ENCODE measurements at regions not wholly inside any gene's neighbourhood (a gene's known extent, or its start where the extent isn't known, plus 50 kb on each side); places are given as distances from the start of the nearest gene placed in this dataset.

DNA sequence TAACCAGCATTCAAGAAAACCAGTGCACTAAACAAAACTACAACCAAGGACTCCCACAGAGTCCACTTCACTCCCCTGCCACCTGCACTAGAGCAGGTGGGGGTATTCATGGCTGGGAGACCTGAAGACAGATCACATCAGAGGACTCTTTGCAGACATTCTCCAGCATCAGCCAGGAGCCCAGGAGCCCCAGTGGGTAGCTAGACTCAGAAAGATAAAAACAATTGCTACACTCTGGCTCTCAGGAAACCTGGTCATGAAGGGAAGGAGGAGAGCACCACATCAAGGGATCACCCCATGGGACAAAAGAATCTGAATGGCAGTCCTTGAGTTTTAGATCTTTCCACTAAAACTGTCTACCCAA, 472.1 kb downstream of the PLPP3 start:
- no peak for TF ChIP-seq POLR2A (IDR thresholded peaks at IDR 0.05)
- TF ChIP-seq, protein P1, sequence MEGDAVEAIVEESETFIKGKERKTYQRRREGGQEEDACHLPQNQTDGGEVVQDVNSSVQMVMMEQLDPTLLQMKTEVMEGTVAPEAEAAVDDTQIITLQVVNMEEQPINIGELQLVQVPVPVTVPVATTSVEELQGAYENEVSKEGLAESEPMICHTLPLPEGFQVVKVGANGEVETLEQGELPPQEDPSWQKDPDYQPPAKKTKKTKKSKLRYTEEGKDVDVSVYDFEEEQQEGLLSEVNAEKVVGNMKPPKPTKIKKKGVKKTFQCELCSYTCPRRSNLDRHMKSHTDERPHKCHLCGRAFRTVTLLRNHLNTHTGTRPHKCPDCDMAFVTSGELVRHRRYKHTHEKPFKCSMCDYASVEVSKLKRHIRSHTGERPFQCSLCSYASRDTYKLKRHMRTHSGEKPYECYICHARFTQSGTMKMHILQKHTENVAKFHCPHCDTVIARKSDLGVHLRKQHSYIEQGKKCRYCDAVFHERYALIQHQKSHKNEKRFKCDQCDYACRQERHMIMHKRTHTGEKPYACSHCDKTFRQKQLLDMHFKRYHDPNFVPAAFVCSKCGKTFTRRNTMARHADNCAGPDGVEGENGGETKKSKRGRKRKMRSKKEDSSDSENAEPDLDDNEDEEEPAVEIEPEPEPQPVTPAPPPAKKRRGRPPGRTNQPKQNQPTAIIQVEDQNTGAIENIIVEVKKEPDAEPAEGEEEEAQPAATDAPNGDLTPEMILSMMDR (IDR thresholded peaks at IDR 0.05): no peak
- intact Hi-C loops (cut with DNase I): no loop called here
- Histone ChIP-seq H3K9me3 (peaks cover 0 to 2% (median 0%) of the 10 kb centered on the region in 3 donors), H3K4me1 (no peaks in the 10 kb centered on the region), H3K4me3 (no peak overlapping the region), H3K36me3 (replicated peaks in 1 of 2; ENCODE audit: insufficient read depth in 1 of 2, low read depth in 2 of 2) (no peaks in the 10 kb centered on the region), H3K27me3 (no peaks in the 10 kb centered on the region), H3K27ac (no peak overlapping the region)
- no peak for ATAC-seq
- no peak for DNase-seq

DNA sequence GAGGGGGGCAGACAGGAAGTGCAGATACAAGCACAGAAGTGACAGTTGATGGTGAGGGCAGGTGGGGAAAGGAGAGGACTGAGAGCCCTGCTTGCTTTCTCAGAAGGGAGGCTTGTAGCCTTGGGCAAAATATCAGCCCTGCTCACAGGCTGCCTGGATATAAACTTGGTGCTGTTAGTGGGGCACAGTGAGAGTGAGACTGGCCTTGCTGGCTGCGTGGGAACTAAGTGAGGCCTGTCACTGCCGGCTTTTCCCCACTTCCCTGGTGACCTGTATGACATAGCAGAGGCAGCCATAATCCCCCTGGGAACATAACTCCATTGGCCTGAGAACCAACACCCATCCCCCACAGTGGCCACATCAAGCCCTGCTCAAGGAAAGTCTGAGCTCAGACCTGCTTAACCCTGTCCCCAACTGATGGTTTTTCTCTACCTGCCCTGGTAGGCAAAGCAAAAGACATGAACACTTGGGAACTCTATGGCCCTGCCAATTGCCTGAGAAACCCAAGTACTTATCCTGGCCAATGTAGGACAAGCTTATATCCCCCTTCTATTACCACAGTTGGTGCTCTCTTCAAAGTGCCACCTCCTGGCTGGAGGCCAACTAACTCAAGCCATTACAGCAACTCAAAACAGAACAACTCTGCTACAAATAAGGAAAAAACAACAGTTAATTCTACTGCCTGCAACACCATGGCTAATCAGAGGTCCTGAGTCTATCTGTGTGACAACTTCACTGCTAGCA, 472.7 kb downstream of the PLPP3 start:
- Histone ChIP-seq H3K27me3 (no peaks in the 10 kb centered on the region), H3K4me3 (no peak overlapping the region), H3K9me3 (no peaks in the 10 kb centered on the region), H3K4me1 (no peaks in the 10 kb centered on the region), H3K36me3 (replicated peaks in 1 of 2; ENCODE audit: insufficient read depth in 1 of 2, low read depth in 2 of 2) (no peaks in the 10 kb centered on the region), H3K27ac (no peak overlapping the region)
- 86 to 93% methylated on average over 2 of the region's 2 CpGs for WGBS, 2 donors
- intact Hi-C loops (cut with DNase I): no loop called here
- no peak for TF ChIP-seq POLR2A (IDR thresholded peaks at IDR 0.05)
- TF ChIP-seq, protein P1 (IDR thresholded peaks at IDR 0.05): no peak
- ATAC-seq: no peak
- no peak for DNase-seq

DNA sequence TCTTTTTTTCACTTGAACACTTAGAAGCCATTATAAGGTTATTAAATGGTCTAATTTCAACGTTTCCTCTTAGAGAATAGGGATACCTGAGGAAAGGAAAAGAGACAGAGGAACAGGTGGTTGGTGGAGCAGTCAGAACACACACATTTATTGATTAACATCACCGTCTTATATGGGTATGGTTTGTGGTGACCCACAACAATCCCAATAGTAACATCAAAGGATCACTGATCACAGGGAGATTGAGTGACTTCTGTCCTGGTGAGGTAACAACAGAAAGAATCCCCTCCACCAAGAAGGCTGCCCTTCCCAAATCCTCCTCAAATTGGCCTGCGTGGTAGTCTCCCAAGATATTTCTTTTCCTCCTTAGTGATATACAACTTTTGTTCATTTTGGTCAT, 474.0 kb downstream of the PLPP3 start:
- ATAC-seq (no peak), DNase-seq (no peak)
- intact Hi-C loops (cut with DNase I): no loop called here
- Histone ChIP-seq H3K4me3 (no peak overlapping the region), H3K9me3 (no peaks in the 10 kb centered on the region), H3K27ac (no peak overlapping the region), H3K36me3 (replicated peaks in 1 of 2; ENCODE audit: insufficient read depth in 1 of 2, low read depth in 2 of 2) (no peaks in the 10 kb centered on the region), H3K4me1 (no peaks in the 10 kb centered on the region), H3K27me3 (no peaks in the 10 kb centered on the region)
- no peak for TF ChIP-seq POLR2A (IDR thresholded peaks at IDR 0.05)
- TF ChIP-seq, protein P1 (IDR thresholded peaks at IDR 0.05): no peak
- WGBS, 2 donors: 66 to 74% methylated on average over 3 of the region's 3 CpGs

DNA sequence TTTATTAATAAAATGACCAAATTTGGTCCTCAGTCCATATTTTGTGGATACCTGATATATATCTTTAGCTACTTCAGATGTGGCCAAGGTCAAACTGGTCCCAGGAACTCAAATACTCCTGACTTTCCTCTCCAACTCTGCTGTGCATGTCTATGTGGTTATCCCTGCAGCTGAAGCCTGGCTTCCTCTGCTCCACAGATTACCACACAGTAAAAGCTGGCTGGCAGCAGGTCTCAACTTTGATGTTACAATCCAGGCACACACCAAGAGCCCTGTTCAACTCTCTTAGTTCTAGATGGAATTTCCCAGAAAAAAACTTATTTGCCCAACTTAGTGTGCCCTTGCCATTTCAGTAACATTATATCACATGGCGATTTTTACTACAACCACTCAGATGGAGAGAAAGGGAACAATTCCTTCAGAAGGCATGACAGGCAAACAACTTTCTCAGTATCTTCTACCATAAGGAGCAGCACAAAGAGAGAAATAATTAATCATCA, 479.5 kb downstream of the PLPP3 start:
- DNase-seq: no peak
- no peaks in the 10 kb centered on the region for H3K27me3 ChIP-seq
- no peak overlapping the region for H3K27ac ChIP-seq
- 73 to 88% methylated on average over 1 of the region's 1 CpG for WGBS, 2 donors
- TF ChIP-seq POLR2A (IDR thresholded peaks at IDR 0.05): no peak
- TF ChIP-seq, protein P1 (IDR thresholded peaks at IDR 0.05): no peak
- H3K4me1 ChIP-seq: no peaks in the 10 kb centered on the region
- no peak overlapping the region for H3K4me3 ChIP-seq
- no peaks in the 10 kb centered on the region for H3K36me3 ChIP-seq (replicated peaks in 1 of 2; ENCODE audit: insufficient read depth in 1 of 2, low read depth in 2 of 2)
- intact Hi-C loops (cut with DNase I): no loop called here
- H3K9me3 ChIP-seq: no peaks in the 10 kb centered on the region
- no peak for ATAC-seq

DNA sequence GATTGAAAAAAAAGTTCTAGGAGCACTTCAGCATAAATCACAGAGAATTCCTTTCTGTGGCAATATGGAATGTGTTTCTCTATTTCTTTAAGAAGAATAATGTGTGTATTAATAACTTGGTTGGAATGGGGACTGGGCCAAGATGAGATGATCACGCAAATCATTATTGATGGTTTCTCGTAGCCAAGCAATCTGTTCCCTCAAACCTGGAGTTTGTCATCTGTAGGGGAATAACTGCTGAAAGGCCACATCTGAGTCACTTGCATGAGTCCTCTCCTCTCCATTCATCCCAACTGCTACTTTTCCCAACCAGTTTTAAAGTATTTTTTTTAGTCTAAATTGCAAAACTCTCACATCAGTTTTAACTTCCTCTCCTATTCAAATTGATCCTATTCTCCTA, 480.4 kb downstream of the PLPP3 start:
- intact Hi-C loops (cut with DNase I): no loop called here
- Histone ChIP-seq H3K4me1 (no peaks in the 10 kb centered on the region), H3K27ac (no peak overlapping the region), H3K4me3 (no peak overlapping the region), H3K27me3 (no peaks in the 10 kb centered on the region), H3K36me3 (replicated peaks in 1 of 2; ENCODE audit: insufficient read depth in 1 of 2, low read depth in 2 of 2) (no peaks in the 10 kb centered on the region), H3K9me3 (no peaks in the 10 kb centered on the region)
- DNase-seq: peak in 1 of 4 donors; percentile 5
- WGBS, 2 donors: 64 to 74% methylated on average over 2 of the region's 2 CpGs
- no peak for TF ChIP-seq POLR2A (IDR thresholded peaks at IDR 0.05)
- TF ChIP-seq, protein P1 (IDR thresholded peaks at IDR 0.05): no peak
- no peak for ATAC-seq
